SK-N-SH treated with all-trans-retinoic acid at 6 μM for 48 hours (cell line): ENCODE measurements at regions not wholly inside any gene's neighbourhood (a gene's known extent, or its start where the extent isn't known, plus 50 kb on each side); places are given as distances from the start of the nearest gene placed in this dataset.

Source experiments
- ATAC-seq: fragments of 200-7000 bp; cut with Tn5 transposase; 3 replicates; pipeline ENCODE4 v1.9.1; 2020; ENCODE audit warnings: mild to moderate bottlenecking, moderate library complexity
- ARNTL ChIP-seq: fragments of 450-650 bp; formaldehyde crosslinking; IDR thresholded peaks from 2 replicates; pipeline ENCODE4 v1.5.0; 2020; ENCODE audit warnings: low read depth, mild to moderate bottlenecking, moderate library complexity, borderline replicate concordance
- BACH2 ChIP-seq: fragments of 250-450 bp; sonication (Bioruptor Pico); IDR thresholded peaks from 2 replicates; pipeline ENCODE4 v1.9.0; 2021; ENCODE audit warnings: mild to moderate bottlenecking, borderline replicate concordance
- CREB5 ChIP-seq: fragments of 250-450 bp; sonication (Bioruptor Pico); IDR thresholded peaks from 2 replicates; pipeline ENCODE4 v1.5.1; 2020; ENCODE audit warnings: low read depth, mild to moderate bottlenecking, moderate library complexity
- CSDC2 ChIP-seq: fragments of 250-450 bp; sonication (Bioruptor Pico); IDR thresholded peaks from 2 replicates; pipeline ENCODE4 v1.5.0; 2020; ENCODE audit warnings: mild to moderate bottlenecking, moderate library complexity
- CSRNP3 ChIP-seq: fragments of 250-450 bp; sonication (Bioruptor Pico); IDR thresholded peaks from 2 replicates; pipeline ENCODE4 v1.5.1; 2021; ENCODE audit warnings: mild to moderate bottlenecking, moderate library complexity
- ESRRG ChIP-seq: fragments of 250-450 bp; sonication (Bioruptor Pico); IDR thresholded peaks from 2 replicates; pipeline ENCODE4 v1.6.1; 2021; ENCODE audit warnings: mild to moderate bottlenecking
- GLIS3 ChIP-seq: fragments of 250-450 bp; sonication (Bioruptor Pico); IDR thresholded peaks from 2 replicates; pipeline ENCODE4 v1.5.0; 2020; ENCODE audit warnings: mild to moderate bottlenecking, moderate library complexity
- ISL1 ChIP-seq: fragments of 250-450 bp; sonication (Bioruptor Pico); IDR thresholded peaks from 2 replicates; pipeline ENCODE4 v2.1.2; 2022; ENCODE audit warnings: mild to moderate bottlenecking, moderate library complexity
- PATZ1 ChIP-seq: fragments of 250-450 bp; sonication (Bioruptor Pico); IDR thresholded peaks from 2 replicates; pipeline ENCODE4 v1.8.0; 2020; ENCODE audit warnings: mild to moderate bottlenecking, moderate library complexity, borderline replicate concordance
- POU6F1 ChIP-seq: fragments of 250-450 bp; sonication (Bioruptor Pico); IDR thresholded peaks from 2 replicates; pipeline ENCODE4 v1.8.0; 2021; ENCODE audit warnings: low read depth, mild to moderate bottlenecking, moderate library complexity, borderline replicate concordance
- PPARA ChIP-seq: fragments of 250-450 bp; sonication (Bioruptor Pico); IDR thresholded peaks from 2 replicates; pipeline ENCODE4 v1.5.0; 2020; ENCODE audit warnings: mild to moderate bottlenecking, borderline replicate concordance
- RARB ChIP-seq: fragments of 250-450 bp; sonication (Bioruptor Pico); IDR thresholded peaks from 2 replicates; pipeline ENCODE4 v1.8.0; 2021; ENCODE audit warnings: mild to moderate bottlenecking, moderate library complexity
- TOX ChIP-seq: fragments of 250-450 bp; sonication (Bioruptor Pico); IDR thresholded peaks from 2 replicates; pipeline ENCODE4 v1.8.0; 2021; ENCODE audit warnings: mild to moderate bottlenecking, moderate library complexity, borderline replicate concordance
- TSHZ2 ChIP-seq: fragments of 250-450 bp; sonication (Bioruptor Pico); IDR thresholded peaks from 2 replicates; pipeline ENCODE4 v1.5.0; 2020; ENCODE audit warnings: mild to moderate bottlenecking, moderate library complexity
- ZC3H10 ChIP-seq: fragments of 250-450 bp; sonication (Bioruptor Pico); IDR thresholded peaks from 2 replicates; pipeline ENCODE4 v1.5.1; 2021; ENCODE audit warnings: mild to moderate bottlenecking, moderate library complexity
- ZFP3 ChIP-seq: fragments of 250-450 bp; sonication (Bioruptor Pico); IDR thresholded peaks from 2 replicates; pipeline ENCODE4 v1.5.0; 2020; ENCODE audit warnings: mild to moderate bottlenecking, moderate library complexity
- ZNF70 ChIP-seq: fragments of 450-650 bp; formaldehyde crosslinking; IDR thresholded peaks from 2 replicates; pipeline ENCODE4 v1.5.0; 2020; ENCODE audit warnings: mild to moderate bottlenecking, moderate library complexity
- ZNF8 ChIP-seq: fragments of 450-650 bp; formaldehyde crosslinking; IDR thresholded peaks from 2 replicates; pipeline ENCODE4 v1.5.0; 2020; ENCODE audit warnings: mild to moderate bottlenecking, moderate library complexity

- ATAC-seq: no peak
- no peak for TF ChIP-seq CSRNP3
- no peak for TF ChIP-seq PPARA
- no peak for TF ChIP-seq TSHZ2 (CRISPR knock-in tag)
- no peak for TF ChIP-seq ARNTL (CRISPR knock-in tag)
- no peak for TF ChIP-seq RARB (CRISPR knock-in tag)
- TF ChIP-seq PATZ1 (CRISPR knock-in tag): no peak
- no peak for TF ChIP-seq ZNF8 (CRISPR knock-in tag)
- no peak for TF ChIP-seq ESRRG (CRISPR knock-in tag)
- no peak for TF ChIP-seq CREB5 (CRISPR knock-in tag)
- no peak for TF ChIP-seq TOX
- TF ChIP-seq ISL1: no peak
- no peak for TF ChIP-seq CSDC2 (CRISPR knock-in tag)
- no peak for TF ChIP-seq BACH2
- no peak for TF ChIP-seq ZC3H10 (CRISPR knock-in tag)
- no peak for TF ChIP-seq ZFP3 (CRISPR knock-in tag)
These were observed 67.3 kb downstream of the GLI2 start for GRCh38 chr2:120802867-120803484.

GRCh38 chr2:120803764-120804335, 68.2 kb downstream of the GLI2 start:
- TF ChIP-seq BACH2: no peak
- TF ChIP-seq GLIS3 (CRISPR knock-in tag): no peak
- no peak for TF ChIP-seq CREB5 (CRISPR knock-in tag)
- no peak for TF ChIP-seq ZFP3 (CRISPR knock-in tag)
- TF ChIP-seq ISL1: no peak
- TF ChIP-seq ZNF70 (CRISPR knock-in tag): no peak
- TF ChIP-seq PPARA: no peak
- TF ChIP-seq POU6F1: no peak
- TF ChIP-seq CSRNP3: no peak
- TF ChIP-seq, all 23 proteins: peak for 0
- ATAC-seq: no peak
